ENCODE measurements at regions not wholly inside any gene's neighbourhood (a gene's known extent, or its start where the extent isn't known, plus 50 kb on each side); places are given as distances from the start of the nearest gene placed in this dataset.

GRCh38 chr2:37537316-37537715, 134.1 kb downstream of the CDC42EP3 start:
- Histone ChIP-seq H3K9me3 (no peaks in the 10 kb centered on the region), H3K27me3 (no peaks in the 10 kb centered on the region), H3K9ac (ENCODE audit: low read depth in 2 of 2, low read length in 2 of 2) (no peak overlapping the region), H3K4me3 (no peak overlapping the region), H3K36me3 (no peaks in the 10 kb centered on the region), H3K27ac (no peak overlapping the region), H3K4me1 (no peaks in the 10 kb centered on the region)
- DNase-seq: no peak
- intact Hi-C loops (cut with DNase I): no loop called here
- TF ChIP-seq, protein P1, sequence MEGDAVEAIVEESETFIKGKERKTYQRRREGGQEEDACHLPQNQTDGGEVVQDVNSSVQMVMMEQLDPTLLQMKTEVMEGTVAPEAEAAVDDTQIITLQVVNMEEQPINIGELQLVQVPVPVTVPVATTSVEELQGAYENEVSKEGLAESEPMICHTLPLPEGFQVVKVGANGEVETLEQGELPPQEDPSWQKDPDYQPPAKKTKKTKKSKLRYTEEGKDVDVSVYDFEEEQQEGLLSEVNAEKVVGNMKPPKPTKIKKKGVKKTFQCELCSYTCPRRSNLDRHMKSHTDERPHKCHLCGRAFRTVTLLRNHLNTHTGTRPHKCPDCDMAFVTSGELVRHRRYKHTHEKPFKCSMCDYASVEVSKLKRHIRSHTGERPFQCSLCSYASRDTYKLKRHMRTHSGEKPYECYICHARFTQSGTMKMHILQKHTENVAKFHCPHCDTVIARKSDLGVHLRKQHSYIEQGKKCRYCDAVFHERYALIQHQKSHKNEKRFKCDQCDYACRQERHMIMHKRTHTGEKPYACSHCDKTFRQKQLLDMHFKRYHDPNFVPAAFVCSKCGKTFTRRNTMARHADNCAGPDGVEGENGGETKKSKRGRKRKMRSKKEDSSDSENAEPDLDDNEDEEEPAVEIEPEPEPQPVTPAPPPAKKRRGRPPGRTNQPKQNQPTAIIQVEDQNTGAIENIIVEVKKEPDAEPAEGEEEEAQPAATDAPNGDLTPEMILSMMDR (IDR thresholded peaks at IDR 0.05): no peak

GRCh38 chr2:37541516-37541915, 129.9 kb downstream of the CDC42EP3 start:
- no peaks in the 10 kb centered on the region for H3K27me3 ChIP-seq
- intact Hi-C loops (cut with DNase I): no loop called here
- TF ChIP-seq, protein P1 (IDR thresholded peaks at IDR 0.05): no peak
- H3K36me3 ChIP-seq: no peaks in the 10 kb centered on the region
- H3K27ac ChIP-seq: no peak overlapping the region
- H3K4me3 ChIP-seq: no peak overlapping the region
- DNase-seq: no peak
- no peak overlapping the region for H3K9ac ChIP-seq (ENCODE audit: low read depth in 2 of 2, low read length in 2 of 2)
- H3K4me1 ChIP-seq: no peaks in the 10 kb centered on the region
- H3K9me3 ChIP-seq: no peaks in the 10 kb centered on the region

DNA sequence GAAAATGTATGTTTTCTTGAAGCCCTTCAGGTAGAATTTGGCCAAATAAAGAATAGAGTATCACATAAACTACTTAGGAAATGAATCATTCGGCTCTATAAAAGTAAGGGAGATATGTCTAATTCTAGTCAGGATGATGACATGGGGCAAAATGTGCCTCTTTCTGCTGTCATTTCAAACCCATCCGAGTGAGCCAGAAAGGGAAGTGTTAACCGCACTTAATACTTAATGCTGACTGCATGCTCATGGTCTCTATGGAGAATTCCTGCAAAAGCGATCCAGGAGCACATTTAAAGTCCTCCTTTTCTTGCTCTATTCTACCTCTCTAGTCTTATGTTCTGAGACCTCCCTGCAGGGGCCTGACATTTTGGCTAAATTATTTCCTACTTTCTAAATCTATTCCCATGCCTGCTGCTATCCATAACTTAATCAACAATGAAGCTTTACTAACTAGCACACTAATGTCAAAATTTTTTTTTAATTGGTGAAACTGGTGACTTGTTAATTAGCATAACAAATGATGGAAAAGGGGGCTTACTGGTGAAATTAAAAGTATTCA, 127.4 kb downstream of the CDC42EP3 start:
- intact Hi-C loops (cut with DNase I): no loop called here
- Histone ChIP-seq H3K9me3 (no peaks in the 10 kb centered on the region), H3K27ac (no peak overlapping the region), H3K36me3 (no peaks in the 10 kb centered on the region), H3K9ac (ENCODE audit: low read depth in 2 of 2, low read length in 2 of 2) (no peak overlapping the region), H3K4me1 (no peaks in the 10 kb centered on the region), H3K27me3 (no peaks in the 10 kb centered on the region), H3K4me3 (no peak overlapping the region)
- TF ChIP-seq, protein P1 (IDR thresholded peaks at IDR 0.05): no peak
- DNase-seq: no peak

GRCh38 chr2:37544591-37545031, 126.8 kb downstream of the CDC42EP3 start:
- H3K4me3 ChIP-seq: no peak overlapping the region

DNA sequence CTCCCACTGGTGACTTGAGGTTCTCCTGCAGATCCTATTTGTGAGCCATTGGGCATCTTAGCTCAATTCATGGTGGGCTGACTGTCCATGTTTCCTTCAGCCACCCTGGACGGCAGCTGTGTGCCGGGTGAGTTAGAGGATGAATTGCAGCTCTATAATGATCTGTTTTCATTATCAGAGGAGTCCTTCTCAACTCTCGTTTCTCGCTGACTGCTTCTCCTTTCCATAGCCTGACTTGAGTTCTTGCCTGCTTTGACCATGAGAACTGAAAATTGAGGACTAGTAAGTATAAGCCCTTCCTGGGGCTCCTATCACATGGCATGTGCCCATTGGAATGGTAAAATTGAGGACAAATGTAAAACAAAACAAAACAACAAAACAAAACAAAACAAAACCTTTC, 121.8 kb downstream of the CDC42EP3 start:
- intact Hi-C loops (cut with DNase I): no loop called here
- Histone ChIP-seq H3K27me3 (no peaks in the 10 kb centered on the region), H3K4me1 (no peaks in the 10 kb centered on the region), H3K27ac (no peak overlapping the region), H3K9me3 (no peaks in the 10 kb centered on the region), H3K36me3 (no peaks in the 10 kb centered on the region), H3K9ac (ENCODE audit: low read depth in 2 of 2, low read length in 2 of 2) (no peak overlapping the region), H3K4me3 (no peak overlapping the region)
- no peak for DNase-seq
- TF ChIP-seq, protein P1 (IDR thresholded peaks at IDR 0.05): no peak

More at GRCh38 chr2:37544591-37545031, 126.8 kb downstream of the CDC42EP3 start:
- TF ChIP-seq, protein P1 (IDR thresholded peaks at IDR 0.05): no peak
- no peak overlapping the region for H3K9ac ChIP-seq (ENCODE audit: low read depth in 2 of 2, low read length in 2 of 2)
- no peak overlapping the region for H3K27ac ChIP-seq
- H3K36me3 ChIP-seq: no peaks in the 10 kb centered on the region
- H3K4me1 ChIP-seq: no peaks in the 10 kb centered on the region
- DNase-seq: no peak
- intact Hi-C loops (cut with DNase I): no loop called here
- H3K27me3 ChIP-seq: no peaks in the 10 kb centered on the region
- H3K9me3 ChIP-seq: no peaks in the 10 kb centered on the region
